HCT116 (cell line): ENCODE measurements at regions not wholly inside any gene's neighbourhood (a gene's known extent, or its start where the extent isn't known, plus 50 kb on each side); places are given as distances from the start of the nearest gene placed in this dataset.
"Not testable (repeated sequence)": the region's sequence is repeated elsewhere in the genome, so short reads cannot be mapped to it uniquely, and the experiment has no call there.

Source experiments
- ATAC-seq: fragments of 200-7000 bp; cut with Tn5 transposase; 2 replicates; pipeline ENCODE4 v1.9.1; 2020; ENCODE audit warnings: mild to moderate bottlenecking, moderate library complexity
- BruUV-seq: library from RNA; stranded (reverse); fragments of 400-500 nt; replicated peaks from 2 replicates; lab custom pipeline; 2021; lab: Mats Ljungman, UMichigan
- CTCF ChIA-PET: fragments of 300-600 bp; sonication (Branson Sonifier 250); formaldehyde crosslinking; loops from one replicate; lab custom pipeline; 2021; ENCODE audit warnings: antibody characterized with exemption; lab: Charles Lee
- POLR2A ChIA-PET: fragments of 300-600, 350-600 bp; sonication (Branson Sonifier 250); formaldehyde crosslinking; loops from one replicate; lab custom pipeline; 2021; ENCODE audit warnings: antibody characterized with exemption; lab: Charles Lee
- RAD21 ChIA-PET, 2 experiments: fragments of 300-600 bp; sonication (Branson Sonifier 250); formaldehyde crosslinking; loops; one replicate each; lab custom pipeline; 2023; ENCODE audit warnings: low total read pairs in 2 of 2; ENCODE audit not compliant: uncharacterized antibody in 2 of 2, unreplicated experiment in 2 of 2, low non-redundant PET in 1 of 2; lab: Charles Lee
- DNase-seq: peaks from one replicate; pipeline ENCODE4 v3.0.0-alpha.2; 2010; ENCODE audit warnings: low read depth, low spot score
- H2AFZ ChIP-seq: fragments of 200-600 bp; shearing (Covaris generic), sonication (generic); 2 replicates; pipeline ENCODE4 v1.6.1; 2017; ENCODE audit warnings: low read depth, mixed run types, mixed read lengths, antibody characterized with exemption, low read length; ENCODE audit not compliant: poor library complexity, severe bottlenecking
- H3K27ac ChIP-seq: 2 replicates; pipeline ENCODE4 v1.5.1; 2012; ENCODE audit warnings: low read depth, low read length
- H3K27me3 ChIP-seq: fragments of 200-600 bp; sonication (generic); 2 replicates; pipeline ENCODE4 v1.6.1; 2016; ENCODE audit warnings: mixed run types, low read length, mixed read lengths; ENCODE audit not compliant: insufficient read depth
- H3K36me3 ChIP-seq, 2 experiments: fragments of 200-500 bp in 1 of 2; fragments of 200-600 bp in 1 of 2; sonication (Bioruptor generic) in 1 of 2; sonication (generic) in 1 of 2; 2 replicates each; pipeline versions ENCODE4 v1.5.1 to v1.6.1; 2014 to 2016; ENCODE audit warnings: low read length in 2 of 2, inconsistent platforms in 1 of 2, mixed read lengths in 1 of 2, mixed run types in 1 of 2; ENCODE audit not compliant: insufficient read depth in 2 of 2, control insufficient read depth in 1 of 2
- H3K4me1 ChIP-seq, 2 experiments: fragments of 200-600 bp in 1 of 2; sonication (generic) in 1 of 2; 2 replicates each; pipeline versions ENCODE4 v1.5.1 to v1.6.1; 2012 to 2017; ENCODE audit warnings: low read length in 2 of 2, inconsistent platforms in 1 of 2, mild to moderate bottlenecking in 1 of 2, mixed read lengths in 1 of 2, mixed run types in 1 of 2, moderate library complexity in 1 of 2; ENCODE audit not compliant: insufficient read depth in 2 of 2, control insufficient read depth in 1 of 2
- H3K4me2 ChIP-seq: fragments of 200-600 bp; sonication (generic); 2 replicates; pipeline ENCODE4 v1.6.1; 2017; ENCODE audit warnings: mixed run types, low read length, mixed read lengths
- H3K4me3 ChIP-seq, 2 experiments: fragments of 200-600 bp in 1 of 2; sonication (generic) in 1 of 2; replicated peaks in 1 of 2; 2 replicates each; pipeline ENCODE4 v1.5.1; 2011 to 2016; ENCODE audit warnings: low read length in 2 of 2, control low read depth in 1 of 2, low read depth in 1 of 2, mild to moderate bottlenecking in 1 of 2, mixed read lengths in 1 of 2, mixed run types in 1 of 2
- H3K79me2 ChIP-seq: fragments of 200-600 bp; sonication (generic); 2 replicates; pipeline ENCODE4 v1.6.1; 2017; ENCODE audit warnings: mild to moderate bottlenecking, mixed run types, low read length, moderate library complexity, mixed read lengths; ENCODE audit not compliant: insufficient read depth
- H3K9ac ChIP-seq: fragments of 200-600 bp; sonication (generic); 2 replicates; pipeline ENCODE4 v1.6.1; 2016; ENCODE audit warnings: low read length, mixed read lengths
- H3K9me2 ChIP-seq: fragments of 200-600 bp; sonication (generic), shearing (Covaris generic); 2 replicates; pipeline ENCODE4 v1.6.1; 2017; ENCODE audit warnings: mixed run types, mild to moderate bottlenecking, moderate library complexity; ENCODE audit not compliant: insufficient read depth
- H3K9me3 ChIP-seq, 2 experiments: fragments of 200-500 bp in 1 of 2; fragments of 200-600 bp in 1 of 2; sonication (Bioruptor generic) in 1 of 2; sonication (generic) in 1 of 2; 2 replicates each; pipeline ENCODE4 v1.6.1; 2014 to 2017; ENCODE audit warnings: low read length in 2 of 2, mixed read lengths in 2 of 2, inconsistent platforms in 1 of 2, low read depth in 1 of 2, mild to moderate bottlenecking in 1 of 2, mixed run types in 1 of 2, moderate library complexity in 1 of 2; ENCODE audit not compliant: control insufficient read depth in 1 of 2, insufficient read depth in 1 of 2
- H4K20me1 ChIP-seq: fragments of 200-600 bp; sonication (generic), shearing (Covaris generic); 2 replicates; pipeline ENCODE4 v1.6.1; 2017; ENCODE audit warnings: mixed run types, mild to moderate bottlenecking, moderate library complexity; ENCODE audit not compliant: insufficient read depth
- EZH2 ChIP-seq: fragments of 200-600 bp; sonication (generic); IDR thresholded peaks from 2 replicates; pipeline ENCODE4 v1.6.1; 2017; ENCODE audit warnings: antibody characterized with exemption, mixed run types
- ZFX ChIP-seq: fragments of 450-650 bp; IDR thresholded peaks from 2 replicates; pipeline ENCODE4 v1.6.1; 2017
- ZNF274 ChIP-seq: fragments of 200-500 bp; sonication (Bioruptor generic); IDR thresholded peaks from 2 replicates; pipeline ENCODE4 v1.6.1; 2014; ENCODE audit warnings: mild to moderate bottlenecking, low read depth, low read length, inconsistent platforms
- intact Hi-C: fragments of 100-400 bp; cut with micrococcal nuclease; formaldehyde crosslinking; loops from 2 replicates; pipeline ENCODE4 v1.10.0; 2022

GRCh38 chr5:63760965-63761364 lies 201.3 kb downstream of the HTR1A start:
- BruUV-seq: no TSS peak
- Histone ChIP-seq H4K20me1 (no peaks in the 10 kb centered on the region), H3K27me3 (no peaks in the 10 kb centered on the region), H2AFZ (no peak overlapping the region), H3K9me3 (peaks cover 5 to 32% of the 10 kb centered on the region in 2 experiments; a peak in 2 of 4 replicates), H3K4me1 (no peaks in the 10 kb centered on the region), H3K27ac (no peak overlapping the region), H3K4me2 (no peak overlapping the region), H3K36me3 (no peaks in the 10 kb centered on the region), H3K9ac (no peak overlapping the region), H3K9me2 (no peaks in the 10 kb centered on the region), H3K4me3 (no peak overlapping the region), H3K79me2 (no peaks in the 10 kb centered on the region)
- POLR2A ChIA-PET: no interaction called here
- intact Hi-C loops: no loop called here
- no peak for DNase-seq
- no peak for TF ChIP-seq ZFX
- ATAC-seq: no peak
- RAD21 ChIA-PET: no interaction called here
- CTCF ChIA-PET: no interaction called here

- ATAC-seq (no peak), DNase-seq (no peak)
- Histone ChIP-seq H4K20me1 (no peaks in the 10 kb centered on the region), H3K27ac (no peak overlapping the region), H3K9ac (no peak overlapping the region), H2AFZ (no peak overlapping the region), H3K4me1 (no peaks in the 10 kb centered on the region), H3K27me3 (no peaks in the 10 kb centered on the region), H3K9me3 (peaks cover 0 to 11% of the 10 kb centered on the region in 2 experiments; a peak in 2 of 4 replicates), H3K4me2 (no peak overlapping the region), H3K4me3 (no peak overlapping the region), H3K36me3 (no peaks in the 10 kb centered on the region), H3K79me2 (no peaks in the 10 kb centered on the region), H3K9me2 (no peaks in the 10 kb centered on the region)
- CTCF ChIA-PET: no interaction called here
- BruUV-seq: no TSS peak
- RAD21 ChIA-PET: no interaction called here
- TF ChIP-seq ZFX (no peak), EZH2 (no peak), ZNF274 (no peak)
- POLR2A ChIA-PET: no interaction called here
- intact Hi-C loops: no loop called here
These were observed 219.0 kb downstream of the HTR1A start for GRCh38 chr5:63743096-63743798.

- CTCF ChIA-PET, POLR2A ChIA-PET: not testable (repeated sequence)
These were observed 229.4 kb downstream of the HTR1A start for GRCh38 chr5:63732880-63733279.

More at GRCh38 chr5:63732880-63733279, 229.4 kb downstream of the HTR1A start:
- H3K4me3 ChIP-seq, RAD21 ChIA-PET, H4K20me1 ChIP-seq, ATAC-seq, H3K79me2 ChIP-seq, BruUV-seq, intact Hi-C loops, H3K9ac ChIP-seq, H3K27me3 ChIP-seq, H3K27ac ChIP-seq, H2AFZ ChIP-seq, H3K4me1 ChIP-seq, DNase-seq, H3K9me2 ChIP-seq, H3K4me2 ChIP-seq, H3K36me3 ChIP-seq: not testable (repeated sequence)
- H3K9me3 ChIP-seq: peaks cover 6 to 14% of the 10 kb centered on the region in 2 experiments; a peak in 2 of 4 replicates
